ENCODE measurements at regions not wholly inside any gene's neighbourhood (a gene's known extent, or its start where the extent isn't known, plus 50 kb on each side); places are given as distances from the start of the nearest gene placed in this dataset.
"Not testable (repeated sequence)": the region's sequence is repeated elsewhere in the genome, so short reads cannot be mapped to it uniquely, and the experiment has no call there.

GRCh38 chr11:24383137-24383536 is 113.7 kb upstream of the LUZP2 start:
- no peak for DNase-seq (ENCODE audit: low spot score)

DNA sequence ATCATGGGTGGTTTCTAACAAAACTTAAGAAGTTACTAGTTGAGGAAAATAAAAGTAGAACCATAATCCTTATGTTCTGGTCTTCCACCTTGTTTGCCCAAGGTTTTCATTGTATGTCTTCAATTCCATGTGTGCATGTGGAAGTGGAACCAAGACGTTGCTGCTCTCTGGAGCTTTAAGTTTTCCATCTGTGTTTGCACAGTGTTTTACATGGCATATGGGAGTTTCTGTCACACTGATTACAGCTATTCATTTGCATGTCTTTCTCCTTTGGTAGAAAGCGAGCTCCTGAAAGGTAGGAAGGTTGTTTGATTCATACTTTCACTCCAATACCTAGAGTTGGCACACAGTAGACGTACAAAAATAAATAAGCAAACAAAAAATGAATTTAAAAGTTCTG is 112.6 kb upstream of the LUZP2 start:
- DNase-seq (ENCODE audit: low spot score) = no peak

DNA sequence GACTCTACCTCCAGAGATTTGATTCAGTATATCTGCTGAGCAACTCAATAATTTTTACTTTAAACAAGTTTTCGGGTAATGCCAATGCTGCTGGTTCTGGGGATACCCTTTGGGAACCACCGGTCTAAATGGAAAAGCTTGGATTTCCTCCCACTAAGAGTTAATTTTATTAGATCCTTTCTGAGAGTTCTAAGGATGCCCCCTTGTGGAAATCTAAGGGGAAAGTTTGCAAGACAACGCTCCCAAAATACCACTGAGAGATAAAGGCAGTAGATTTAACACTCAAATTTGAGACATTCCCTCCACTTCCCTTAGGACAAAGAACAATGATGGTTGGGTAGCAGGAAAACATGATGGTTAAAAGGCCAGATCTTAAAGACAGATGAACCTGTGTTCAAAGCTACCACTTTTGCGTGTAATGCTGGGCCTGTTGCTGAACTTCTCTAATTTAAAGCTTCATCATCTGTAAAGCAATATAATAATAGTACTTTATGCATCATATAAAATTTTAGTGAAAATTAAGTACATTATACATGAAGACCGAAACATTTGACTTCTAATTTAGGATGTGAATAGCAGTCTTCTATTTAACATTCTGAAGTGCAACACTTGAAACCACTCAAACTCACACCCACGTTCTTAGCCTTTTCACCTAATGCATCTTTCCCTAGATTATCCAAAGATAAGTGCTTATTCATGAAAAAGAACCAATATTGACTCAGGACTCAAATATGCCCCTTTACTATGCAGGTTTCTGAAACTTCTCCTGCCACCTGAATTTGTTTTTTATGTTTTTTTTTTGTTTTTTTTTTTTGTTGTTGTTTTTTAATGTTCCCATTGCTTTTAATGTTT is 110.1 kb upstream of the LUZP2 start:
- DNase-seq (ENCODE audit: low spot score) = peak; percentile 10

DNA sequence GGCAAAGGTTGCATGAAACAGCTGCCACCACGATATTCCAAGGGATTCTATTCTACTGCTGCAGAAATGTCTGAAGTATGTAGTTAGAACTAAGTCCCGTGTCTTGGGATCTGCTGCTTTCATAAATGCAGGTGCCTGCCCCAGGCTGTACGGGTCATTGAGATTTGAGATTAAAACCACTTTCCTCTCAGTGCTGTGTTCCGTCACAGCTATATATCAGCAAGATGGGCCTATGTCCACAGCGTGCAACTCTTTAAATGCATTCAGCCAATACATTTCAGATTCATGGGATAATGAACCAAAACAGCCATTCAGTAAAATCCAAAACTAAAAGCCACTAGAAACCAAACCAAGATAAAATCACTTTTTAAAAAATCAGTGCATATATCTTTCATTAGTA is 107.3 kb upstream of the LUZP2 start:
- no peak for DNase-seq (ENCODE audit: low spot score)

GRCh38 chr11:24390016-24390415 is 106.8 kb upstream of the LUZP2 start:
- no peak for DNase-seq (ENCODE audit: low spot score)

DNA sequence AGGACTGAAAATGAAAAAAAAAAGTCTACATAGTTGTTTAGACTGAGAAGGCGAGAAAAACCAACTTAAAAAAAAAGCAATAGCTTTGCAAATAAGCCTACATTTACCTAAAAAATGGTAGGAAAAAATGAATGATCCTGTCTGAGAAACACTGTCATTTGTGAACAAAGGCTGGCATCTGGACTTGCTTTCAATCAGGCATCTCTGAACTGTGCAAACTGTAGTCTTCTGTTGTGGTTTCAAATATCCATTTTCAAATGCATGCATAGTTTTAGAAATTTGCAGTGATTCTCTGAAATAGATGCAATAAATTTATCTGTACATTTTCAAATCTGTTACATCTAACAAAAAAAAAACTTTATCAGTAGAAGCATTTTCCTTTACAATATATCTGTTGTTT is 106.1 kb upstream of the LUZP2 start:
- no peak for DNase-seq (ENCODE audit: low spot score)

DNA sequence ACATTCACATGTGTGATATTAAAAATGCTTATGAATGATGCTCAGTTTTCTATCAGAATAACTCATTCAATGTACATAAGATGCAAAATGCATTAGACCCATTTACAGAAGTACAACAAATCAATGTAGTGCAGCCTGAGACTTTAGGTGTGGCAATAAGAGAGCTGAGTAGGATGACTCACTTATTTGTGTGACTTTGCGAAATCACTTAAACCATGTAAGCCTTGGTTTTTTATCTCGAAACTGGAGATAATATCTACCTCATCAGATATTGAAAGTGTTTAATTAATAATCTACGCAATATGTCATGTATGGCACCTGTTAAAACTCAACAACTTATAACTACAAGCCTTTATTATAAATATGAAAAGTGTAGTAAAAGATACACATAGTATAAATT is 105.7 kb upstream of the LUZP2 start:
- DNase-seq (ENCODE audit: low spot score) = no peak

GRCh38 chr11:24400059-24400665 is 96.7 kb upstream of the LUZP2 start:
- no peak for DNase-seq (ENCODE audit: low spot score)

DNA sequence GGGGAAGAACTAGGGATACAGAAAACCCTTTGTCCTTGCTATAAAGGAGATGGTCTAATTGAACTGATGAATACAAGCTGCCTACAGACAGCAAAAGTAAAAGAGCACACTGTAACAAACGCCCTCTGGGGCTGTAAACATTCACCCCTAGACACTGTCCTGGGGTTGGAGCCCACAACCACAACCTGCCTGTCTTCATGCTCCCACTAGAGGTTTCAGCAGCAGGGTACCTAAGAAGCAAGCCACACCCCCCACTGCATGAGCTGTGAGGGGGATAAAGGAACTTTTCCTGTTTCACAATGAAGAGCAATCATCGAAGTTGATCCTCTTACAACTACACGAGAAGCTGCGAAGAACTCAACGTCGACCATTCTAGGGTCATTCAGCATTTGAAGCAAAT is 90.5 kb upstream of the LUZP2 start:
- DNase-seq (ENCODE audit: low spot score) = no peak

GRCh38 chr11:24406980-24407379 is 89.9 kb upstream of the LUZP2 start:
- DNase-seq (ENCODE audit: low spot score) = no peak

- DNase-seq (ENCODE audit: low spot score) = no peak
These were observed 89.1 kb upstream of the LUZP2 start for GRCh38 chr11:24407733-24408132.

DNA sequence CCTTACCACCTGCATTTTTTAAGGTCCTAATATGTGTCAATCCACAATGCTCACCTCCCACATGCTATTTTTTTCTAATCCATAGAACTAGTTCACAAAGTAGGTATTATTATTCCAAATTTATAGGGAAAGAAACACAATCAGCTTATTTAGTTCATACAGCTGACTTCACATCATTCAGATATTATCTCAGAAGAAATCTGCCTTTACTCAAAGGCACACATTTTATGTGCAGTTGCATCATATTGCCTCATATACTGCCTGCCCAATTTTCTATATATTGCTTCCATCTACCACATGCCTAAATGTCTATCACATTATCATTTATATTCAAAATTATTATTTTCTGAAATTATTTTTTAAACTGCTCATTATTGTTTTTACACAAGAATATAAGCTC is 88.7 kb upstream of the LUZP2 start:
- no peak for DNase-seq (ENCODE audit: low spot score)

- no peak for DNase-seq (ENCODE audit: low spot score)
These were observed 85.1 kb upstream of the LUZP2 start for GRCh38 chr11:24411791-24412190.

- no peak for DNase-seq (ENCODE audit: low spot score)
These were observed 84.1 kb upstream of the LUZP2 start for GRCh38 chr11:24412722-24413121.

DNA sequence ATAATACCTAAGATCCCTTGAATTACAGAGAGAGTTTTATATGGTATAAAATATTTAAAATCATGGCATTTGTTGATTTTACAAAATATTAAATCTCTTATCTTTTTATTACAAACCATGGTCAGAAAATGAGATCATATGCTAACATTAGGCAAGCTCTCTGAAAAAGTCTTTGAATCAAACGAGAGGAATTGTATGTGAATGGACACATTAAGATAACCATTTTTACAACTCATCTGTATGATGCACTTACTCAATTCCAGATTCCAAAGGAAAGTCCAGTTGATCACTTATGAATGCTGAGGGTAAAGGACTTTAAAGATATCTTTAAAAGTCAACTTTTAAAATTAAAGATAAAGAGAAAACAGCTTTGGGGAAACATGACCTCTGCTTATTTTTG is 83.5 kb upstream of the LUZP2 start:
- DNase-seq (ENCODE audit: low spot score) = no peak

DNA sequence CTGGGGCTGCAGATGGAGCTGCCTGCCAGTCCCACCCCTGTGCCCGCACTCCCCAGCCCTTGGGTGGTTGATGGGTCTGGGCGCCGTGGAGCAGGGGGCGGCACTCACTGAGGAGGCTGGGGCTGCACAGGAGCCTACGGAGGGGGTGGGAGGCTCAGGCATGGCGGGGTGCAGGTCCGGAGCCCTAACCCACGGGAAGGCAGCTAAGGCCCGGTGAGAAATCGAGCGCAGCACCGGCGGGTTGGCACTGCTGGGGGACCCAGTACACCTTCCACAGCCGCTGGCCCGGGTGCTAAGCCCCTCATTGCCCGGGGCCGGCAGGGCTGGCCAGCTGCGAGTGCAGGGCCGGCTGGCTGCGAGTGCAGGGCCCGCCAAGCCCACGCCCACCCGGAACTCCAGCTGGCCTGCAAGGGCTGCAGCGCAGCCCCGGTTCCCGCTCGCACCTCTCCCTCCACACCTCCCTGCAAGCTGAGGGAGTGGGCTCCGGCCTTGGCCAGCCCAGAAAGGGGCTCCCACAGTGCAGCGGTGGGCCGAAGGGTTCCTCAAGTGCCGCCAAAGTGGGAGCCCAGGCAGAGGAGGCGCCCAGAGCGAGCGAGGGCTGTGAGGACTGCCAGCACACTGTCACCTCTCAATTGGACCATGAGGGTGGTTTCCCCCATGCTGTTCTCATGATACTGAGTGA is 80.8 kb upstream of the LUZP2 start:
- not testable (repeated sequence) for DNase-seq (ENCODE audit: low spot score)

GRCh38 chr11:24421766-24422165 is 75.1 kb upstream of the LUZP2 start:
- DNase-seq (ENCODE audit: low spot score) = no peak

- DNase-seq (ENCODE audit: low spot score) = no peak
These were observed 74.5 kb upstream of the LUZP2 start for GRCh38 chr11:24422376-24422775.

GRCh38 chr11:24437123-24437522 is 59.7 kb upstream of the LUZP2 start:
- DNase-seq (ENCODE audit: low spot score) = no peak

All from Ammon's horn (tissue), 1 donor.